HepG2 (cell line): ENCODE measurements at regions not wholly inside any gene's neighbourhood (a gene's known extent, or its start where the extent isn't known, plus 50 kb on each side); places are given as distances from the start of the nearest gene placed in this dataset.

Source experiments
- ATAC-seq: fragments of 200-7000 bp; cut with Tn5 transposase; 3 replicates; pipeline ENCODE4 v1.9.1; 2020; ENCODE audit warnings: mild to moderate bottlenecking, moderate library complexity
- BruUV-seq: library from RNA; stranded (reverse); fragments of 400-500 nt; replicated peaks from 2 replicates; lab custom pipeline; 2021; lab: Mats Ljungman, UMichigan
- CTCF ChIA-PET: fragments of 300-600 bp; formaldehyde crosslinking; extraction: SDS; loops from one replicate; lab custom pipeline; 2021; ENCODE audit warnings: low total read pairs, inconsistent platforms, low intra/inter-chr PET ratio; lab: Yijun Ruan, JAX
- POLR2A ChIA-PET: fragments of 350-600 bp; sonication (Branson Sonifier 250); formaldehyde crosslinking; loops from one replicate; lab custom pipeline; 2020; ENCODE audit warnings: antibody characterized with exemption, inconsistent platforms; lab: Yijun Ruan, JAX
- DNase-seq: peaks from one replicate; pipeline ENCODE4 v3.0.0-alpha.2; 2015; ENCODE audit warnings: low spot score
- FAIRE-seq: peaks from 3 replicates; lab custom pipeline; 2011; peaks lifted over from hg19 to GRCh38; lab: Jason Lieb, UNC
- H2AFZ ChIP-seq: one replicate; pipeline ENCODE4 v1.6.1; 2011; ENCODE audit warnings: low read length, inconsistent platforms
- H3K27ac ChIP-seq: fragments of 300-600 bp; 3 replicates; pipeline ENCODE4 v1.8.0; 2011; ENCODE audit warnings: mixed run types, mild to moderate bottlenecking, mixed read lengths, low read length, inconsistent platforms; ENCODE audit not compliant: insufficient read depth; ENCODE audit errors: extremely low read length
- H3K27me3 ChIP-seq, 2 experiments: fragments of 200-600 bp in 1 of 2; 2 replicates in 1 of 2; 3 replicates in 1 of 2; pipeline versions ENCODE4 v1.6.0 to v1.8.0; 2011; ENCODE audit warnings: low read length in 2 of 2, mild to moderate bottlenecking in 2 of 2, moderate library complexity in 2 of 2, inconsistent platforms in 1 of 2; ENCODE audit not compliant: insufficient read depth in 2 of 2, control insufficient read depth in 1 of 2
- H3K36me3 ChIP-seq, 2 experiments: fragments of 200-600 bp in 1 of 2; replicated peaks in 1 of 2; 2 replicates in 1 of 2; 3 replicates in 1 of 2; pipeline versions ENCODE4 v1.5.1 to v1.8.0; 2011; ENCODE audit warnings: low read length in 2 of 2, inconsistent platforms in 1 of 2; ENCODE audit not compliant: insufficient read depth in 2 of 2, control insufficient read depth in 1 of 2
- H3K4me1 ChIP-seq: 2 replicates; pipeline ENCODE4 v1.5.1; 2012; ENCODE audit warnings: low read length, inconsistent platforms; ENCODE audit not compliant: insufficient read depth
- H3K4me2 ChIP-seq: 2 replicates; pipeline ENCODE4 v1.6.0; 2011; ENCODE audit warnings: low read depth, low read length, inconsistent platforms
- H3K4me3 ChIP-seq, 3 experiments: fragments of 200-600 bp in 1 of 3; sonication (generic), shearing (Covaris generic) in 1 of 3; replicated peaks in 1 of 3; 2 replicates each; pipeline ENCODE4 v1.5.1; 2011 to 2016; ENCODE audit warnings: low read length in 3 of 3, inconsistent platforms in 2 of 3, low read depth in 2 of 3, mild to moderate bottlenecking in 2 of 3, control low read depth in 1 of 3, mixed read lengths in 1 of 3; ENCODE audit not compliant: insufficient read depth in 1 of 3
- H3K79me2 ChIP-seq: one replicate; pipeline ENCODE4 v1.6.1; 2011; ENCODE audit warnings: low read length, inconsistent platforms; ENCODE audit not compliant: insufficient read depth
- H3K9ac ChIP-seq: 2 replicates; pipeline ENCODE4 v1.6.0; 2011; ENCODE audit warnings: mild to moderate bottlenecking, low read depth, low read length, inconsistent platforms; ENCODE audit not compliant: insufficient read depth
- H3K9me3 ChIP-seq: 2 replicates; pipeline ENCODE4 v1.5.1; 2012; ENCODE audit warnings: mild to moderate bottlenecking, low read length
- H4K20me1 ChIP-seq: 2 replicates; pipeline ENCODE4 v1.6.0; 2011; ENCODE audit warnings: inconsistent platforms, mild to moderate bottlenecking, low read length, moderate library complexity; ENCODE audit not compliant: insufficient read depth
- ATF5 ChIP-seq: sonication (generic); formaldehyde crosslinking; IDR thresholded peaks from 2 replicates; pipeline ENCODE4 v1.4.0; 2020; ENCODE audit warnings: mild to moderate bottlenecking, low read depth, missing genetic modification reagents
- CEBPB ChIP-seq: IDR thresholded peaks from 2 replicates; pipeline ENCODE4 v1.6.1; 2011; ENCODE audit warnings: low read depth, low read length, improper control_type of control experiment, borderline replicate concordance
- CTCF ChIP-seq: sonication (generic); formaldehyde crosslinking; IDR thresholded peaks from 2 replicates; pipeline ENCODE4 v1.5.0; 2020; ENCODE audit warnings: mild to moderate bottlenecking, missing genetic modification reagents, moderate library complexity
- GATAD2A ChIP-seq: IDR thresholded peaks from 2 replicates; pipeline ENCODE4 v1.6.1; 2016
- IKZF4 ChIP-seq: sonication (generic); formaldehyde crosslinking; IDR thresholded peaks from 2 replicates; pipeline ENCODE4 v1.5.1; 2020; ENCODE audit warnings: borderline replicate concordance, mild to moderate bottlenecking, low read depth, missing genetic modification reagents; ENCODE audit errors: not compliant biosample characterization
- RAD21 ChIP-seq: fragments of 450-650 bp; formaldehyde crosslinking; IDR thresholded peaks from 2 replicates; pipeline ENCODE4 v1.5.0; 2020; ENCODE audit warnings: mild to moderate bottlenecking
- SMC3 ChIP-seq: IDR thresholded peaks from 2 replicates; pipeline ENCODE4 v1.6.1; 2011; ENCODE audit warnings: low read length, improper control_type of control experiment
- STAG1 ChIP-seq: sonication (generic); formaldehyde crosslinking; IDR thresholded peaks from 2 replicates; pipeline ENCODE4 v1.4.0; 2020; ENCODE audit warnings: missing genetic modification reagents
- ZNF430 ChIP-seq: sonication (generic); formaldehyde crosslinking; IDR thresholded peaks from 2 replicates; pipeline ENCODE4 v1.9.0; 2021; ENCODE audit warnings: mild to moderate bottlenecking, missing genetic modification reagents
- WGBS: methylation state at CpG from one replicate; pipeline ENCODE4 v1.1.6; 2017; ENCODE audit warnings: low lambda C conversion rate; 5-methylcytosine and 5-hydroxymethylcytosine counted together
- in situ Hi-C: cut with HindIII; loops from 2 replicates; pipeline ENCODE4 v1.10.0; 2017; ENCODE audit warnings: low pct_unique_long_range_greater_than_20kb; ENCODE audit not compliant: extremely low pct_ligation_motif_present
- intact Hi-C: fragments of 100-400 bp; cut with micrococcal nuclease; formaldehyde crosslinking; loops from one replicate; pipeline ENCODE4 v1.10.0; 2022; ENCODE audit not compliant: unreplicated experiment
- TF ChIP-seq, protein P1 (sequence below): sonication (generic); formaldehyde crosslinking; IDR thresholded peaks from 2 replicates; pipeline ENCODE4 v1.8.1; 2023; ENCODE audit warnings: mild to moderate bottlenecking, inconsistent platforms, moderate library complexity, missing genetic modification reagents, borderline replicate concordance

GRCh38 chr6:80607811-80608391 lies 501.4 kb downstream of the BCKDHB start:
- TF ChIP-seq IKZF4 (CRISPR knock-in tag) (no peak), CEBPB (peak; percentile 26; the same call in 1 of the 2 replicates)
- TF ChIP-seq, all 625 proteins: peak for 1
- Histone ChIP-seq H3K27me3 (no peaks in the 10 kb centered on the region), H3K79me2 (no peaks in the 10 kb centered on the region), H3K9me3 (no peaks in the 10 kb centered on the region), H3K4me1 (no peaks in the 10 kb centered on the region), H3K4me2 (no peak overlapping the region), H3K9ac (no peak overlapping the region), H3K27ac (no peak overlapping the region), H2AFZ (no peak overlapping the region), H4K20me1 (no peaks in the 10 kb centered on the region), H3K36me3 (no peaks in the 10 kb centered on the region), H3K4me3 (no peak overlapping the region)
- ATAC-seq = no peak
- no peak for FAIRE-seq
- in situ Hi-C loops = no loop called here
- BruUV-seq = no TSS peak
- no peak for DNase-seq
- POLR2A ChIA-PET = no interaction called here
- CTCF ChIA-PET = no interaction called here
- intact Hi-C loops = loop anchor here (10.0 kb wide), 2 partner anchors 393 to 857 kb away; no protein-coding TSS in a partner anchor
- WGBS = 5% methylated on average over 4 of the region's 4 CpGs

DNA sequence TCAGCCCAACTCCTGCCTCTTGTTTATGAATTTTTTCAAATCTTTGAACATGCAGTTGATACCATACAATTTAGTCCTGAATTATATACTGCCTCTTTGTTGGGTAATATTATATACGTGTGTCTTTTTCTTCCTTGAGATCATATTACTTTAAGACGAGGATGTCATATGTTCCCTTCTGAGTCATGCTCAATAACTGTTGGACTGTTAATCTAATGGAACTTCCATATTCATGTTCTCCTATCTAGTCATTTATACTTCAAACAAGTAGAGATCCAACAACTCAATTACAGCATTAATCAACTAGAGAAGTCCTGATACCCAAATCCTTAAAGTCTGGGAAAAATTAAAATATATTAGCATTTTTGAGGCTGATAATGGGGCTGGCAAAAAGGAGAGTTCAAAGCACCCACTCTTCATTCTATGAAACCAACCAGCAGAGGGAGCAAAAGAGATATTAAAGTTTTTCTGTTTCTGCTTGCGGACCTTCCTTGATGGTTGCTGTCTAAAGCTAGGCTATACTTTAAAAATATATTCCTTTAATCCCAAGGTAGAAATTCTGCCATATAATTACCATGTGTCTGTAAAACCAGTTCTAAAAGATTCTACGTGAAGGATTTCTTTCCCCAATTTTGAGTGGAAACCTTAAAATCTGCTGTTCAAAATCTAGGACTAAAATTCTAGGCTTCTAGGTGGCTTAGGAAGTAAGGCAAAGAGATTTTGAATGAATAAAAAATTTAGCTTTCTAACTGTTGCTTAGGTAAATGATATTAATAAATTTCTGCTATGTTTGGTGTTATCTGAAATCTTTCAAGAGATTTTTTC lies 498.9 kb downstream of the BCKDHB start:
- ATAC-seq (peak; percentile 73), FAIRE-seq (peak; percentile 60), DNase-seq (peak; percentile 18)
- Histone ChIP-seq H3K36me3 (no peaks in the 10 kb centered on the region), H3K9me3 (no peaks in the 10 kb centered on the region), H3K27me3 (no peaks in the 10 kb centered on the region), H3K4me2 (no peak overlapping the region), H3K4me3 (no peak overlapping the region), H3K4me1 (no peaks in the 10 kb centered on the region), H3K27ac (no peak overlapping the region), H3K9ac (no peak overlapping the region), H3K79me2 (no peaks in the 10 kb centered on the region), H2AFZ (no peak overlapping the region), H4K20me1 (no peaks in the 10 kb centered on the region)
- WGBS = 0% methylated on average over 4 of the region's 4 CpGs
- ChIA-PET CTCF (interaction anchor here (0.8 to 1.9 kb wide), 2 partner anchors 268 to 391 kb away, joined by 3 to 5 read pairs; no protein-coding TSS in a partner anchor), POLR2A (no interaction called here)
- in situ Hi-C loops = no loop called here
- intact Hi-C loops = loop anchor here (1.0 to 10.0 kb wide), 4 partner anchors 267 to 859 kb away; no protein-coding TSS in a partner anchor
- TF ChIP-seq SMC3 (peak; percentile 56), ZNF430 (CRISPR knock-in tag) (no peak), STAG1 (CRISPR knock-in tag) (peak; percentile 57), RAD21 (CRISPR knock-in tag) (0 out of 2 replicates have a peak, but pooled peaks have one; percentile 29), GATAD2A (CRISPR knock-in tag) (no peak), CTCF (CRISPR knock-in tag) (peak; percentile 51), ATF5 (CRISPR knock-in tag) (no peak)
- TF ChIP-seq, protein P1, sequence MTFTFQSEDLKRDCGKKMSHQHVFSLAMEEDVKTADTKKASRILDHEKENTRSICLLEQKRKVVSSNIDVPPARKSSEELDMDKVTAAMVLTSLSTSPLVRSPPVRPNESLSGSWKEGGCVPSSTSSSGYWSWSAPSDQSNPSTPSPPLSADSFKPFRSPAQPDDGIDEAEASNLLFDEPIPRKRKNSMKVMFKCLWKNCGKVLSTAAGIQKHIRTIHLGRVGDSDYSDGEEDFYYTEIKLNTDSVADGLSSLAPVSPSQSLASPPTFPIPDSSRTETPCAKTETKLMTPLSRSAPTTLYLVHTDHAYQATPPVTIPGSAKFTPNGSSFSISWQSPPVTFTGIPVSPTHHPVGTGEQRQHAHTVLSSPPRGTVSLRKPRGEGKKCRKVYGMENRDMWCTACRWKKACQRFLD = no peak
- BruUV-seq = no TSS peak
